HG03139 (cell line): ENCODE measurements at regions not wholly inside any gene's neighbourhood (a gene's known extent, or its start where the extent isn't known, plus 50 kb on each side); places are given as distances from the start of the nearest gene placed in this dataset.

Source experiments
- ATAC-seq: cut with Tn5 transposase; IDR thresholded peaks from one replicate; pipeline ENCODE4 v1.9.1; 2021; ENCODE audit not compliant: unreplicated experiment

- no peak for ATAC-seq
Observed at GRCh38 chr12:97082029-97082428, 175.0 kb downstream of the NEDD1 start.

- ATAC-seq = no peak
Observed at GRCh38 chr12:97093187-97093683, 186.2 kb downstream of the NEDD1 start.

- ATAC-seq = no peak
Observed at GRCh38 chr12:97097734-97098133, 190.7 kb downstream of the NEDD1 start.

- ATAC-seq = no peak
Observed at GRCh38 chr12:97109441-97109840, 202.4 kb downstream of the NEDD1 start.

- ATAC-seq = no peak
Observed at GRCh38 chr12:97112136-97112535, 205.1 kb downstream of the NEDD1 start.

GRCh38 chr12:97118796-97119375 is 211.8 kb downstream of the NEDD1 start:
- no peak for ATAC-seq

GRCh38 chr12:97127061-97127460 is 220.0 kb downstream of the NEDD1 start:
- ATAC-seq = no peak

GRCh38 chr12:97131220-97131981 is 224.3 kb downstream of the NEDD1 start:
- ATAC-seq = no peak

- no peak for ATAC-seq
Observed at GRCh38 chr12:97132270-97132669, 225.2 kb downstream of the NEDD1 start.

GRCh38 chr12:97134495-97134894 is 227.4 kb downstream of the NEDD1 start:
- no peak for ATAC-seq

- no peak for ATAC-seq
Observed at GRCh38 chr12:97140355-97140754, 233.3 kb downstream of the NEDD1 start.

- ATAC-seq = no peak
Observed at GRCh38 chr12:97142737-97143410, 235.8 kb downstream of the NEDD1 start.

GRCh38 chr12:97148941-97149559 is 242.0 kb downstream of the NEDD1 start:
- peak; percentile 99 for ATAC-seq

- ATAC-seq = no peak
Observed at GRCh38 chr12:97151481-97151880, 244.4 kb downstream of the NEDD1 start.

GRCh38 chr12:97159377-97159776 is 252.3 kb downstream of the NEDD1 start:
- no peak for ATAC-seq

- no peak for ATAC-seq
Observed at GRCh38 chr12:97160277-97160676, 253.2 kb downstream of the NEDD1 start.

- ATAC-seq = no peak
Observed at GRCh38 chr12:97162173-97162572, 255.1 kb downstream of the NEDD1 start.

- ATAC-seq = no peak
Observed at GRCh38 chr12:97164936-97165335, 257.9 kb downstream of the NEDD1 start.

GRCh38 chr12:97167598-97167997 is 260.5 kb downstream of the NEDD1 start:
- no peak for ATAC-seq

GRCh38 chr12:97168804-97169203 is 261.7 kb downstream of the NEDD1 start:
- no peak for ATAC-seq

- no peak for ATAC-seq
Observed at GRCh38 chr12:97169889-97170567, 263.0 kb downstream of the NEDD1 start.
